ENCODE measurements at regions not wholly inside any gene's neighbourhood (a gene's known extent, or its start where the extent isn't known, plus 50 kb on each side); places are given as distances from the start of the nearest gene placed in this dataset.

DNA sequence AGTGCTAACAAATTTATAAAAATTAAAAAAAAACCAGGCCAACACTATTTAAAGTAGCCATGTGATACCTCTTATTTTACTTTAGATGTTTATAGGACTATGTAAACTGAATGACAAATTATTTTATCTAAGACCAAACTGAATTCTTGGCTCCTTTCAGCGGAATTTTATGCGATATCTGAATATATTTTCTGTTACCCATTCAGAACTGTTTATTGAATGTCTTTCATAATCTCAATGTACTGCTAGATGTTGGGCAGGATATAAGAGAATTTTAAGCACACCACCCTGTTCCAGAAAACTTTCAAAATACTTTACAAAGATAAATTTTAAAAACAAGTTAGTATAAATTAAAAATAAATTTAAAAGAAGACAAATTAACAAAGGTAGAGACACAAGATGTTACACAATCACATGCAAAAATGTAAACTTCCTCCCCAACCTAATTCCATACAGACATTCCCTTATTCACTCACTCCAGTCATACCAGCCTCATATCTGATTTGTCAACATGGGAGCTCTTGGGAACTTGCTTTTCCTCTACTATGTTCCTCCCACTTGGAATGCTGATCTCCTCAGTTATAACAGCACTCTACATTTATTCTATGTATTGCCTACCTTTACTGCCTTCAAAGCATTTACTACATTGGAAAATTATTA, 154.6 kb upstream of the MBNL1 start:
- Histone ChIP-seq H3K36me3 (ENCODE audit: low read depth) (no peaks in the 10 kb centered on the region), H3K9me3 (ENCODE audit: low read depth) (no peaks in the 10 kb centered on the region), H3K79me2 (ENCODE audit: insufficient read depth) (no peaks in the 10 kb centered on the region), H3K4me3 (no peak overlapping the region), H3K9ac (no peak overlapping the region), H3K4me1 (ENCODE audit: insufficient read depth) (peaks cover 8% of the 10 kb centered on the region; the same call in 1 of the 2 replicates), H3K4me2 (ENCODE audit: unreplicated experiment) (peak overlapping the region; percentile 24), H3K27me3 (replicated peaks; ENCODE audit: insufficient read depth) (no peaks in the 10 kb centered on the region), H2AFZ (no peak overlapping the region), H3K27ac (no peak overlapping the region), H3K9me2 (ENCODE audit: insufficient read depth) (no peaks in the 10 kb centered on the region), H4K20me1 (ENCODE audit: insufficient read depth) (no peaks in the 10 kb centered on the region), H3F3A (ENCODE audit: insufficient read depth) (no peaks in the 10 kb centered on the region)
- 98 to 99% methylated on average over 2 of the region's 2 CpGs for WGBS, 2 experiments (ENCODE audit: low coverage in 1 of 2, low lambda C conversion rate in 2 of 2, missing lambda C conversion rate in 2 of 2)
- TF ChIP-seq EZH2phosphoT487 (IDR thresholded peaks at IDR 0.05; ENCODE audit: insufficient read depth, low read depth) (no peak), EZH2 (IDR thresholded peaks at IDR 0.05; ENCODE audit: insufficient read depth, poor library complexity, severe bottlenecking) (no peak)
- in situ Hi-C loops (cut with MboI): no loop called here
- no peak for DNase-seq

- H4K20me1 ChIP-seq (ENCODE audit: insufficient read depth): no peaks in the 10 kb centered on the region
- H3K79me2 ChIP-seq (ENCODE audit: insufficient read depth): no peaks in the 10 kb centered on the region
- H3K36me3 ChIP-seq (ENCODE audit: low read depth): no peaks in the 10 kb centered on the region
- peak overlapping the region; percentile 75 for H3K4me2 ChIP-seq (ENCODE audit: unreplicated experiment)
- no peaks in the 10 kb centered on the region for H3K27me3 ChIP-seq (replicated peaks; ENCODE audit: insufficient read depth)
- peak overlapping the region; percentile 65 for H3K27ac ChIP-seq
- 0 out of 2 replicates have a peak overlapping the region, but pooled peaks have one; percentile 0 for H3K4me3 ChIP-seq
- no peak overlapping the region for H2AFZ ChIP-seq
- no peaks in the 10 kb centered on the region for H3K9me2 ChIP-seq (ENCODE audit: insufficient read depth)
- H3F3A ChIP-seq (ENCODE audit: insufficient read depth): peaks cover 30% of the 10 kb centered on the region
- in situ Hi-C loops (cut with MboI): no loop called here
- H3K9me3 ChIP-seq (ENCODE audit: low read depth): no peaks in the 10 kb centered on the region
- 0 out of 2 replicates have a peak overlapping the region, but pooled peaks have one; percentile 11 for H3K9ac ChIP-seq
- peaks cover 31% of the 10 kb centered on the region for H3K4me1 ChIP-seq (ENCODE audit: insufficient read depth)
- 48 to 50% methylated on average over 2 of the region's 2 CpGs for whole genome bisulfite sequencing, 2 experiments (ENCODE audit: low coverage in 1 of 2, low lambda C conversion rate in 2 of 2, missing lambda C conversion rate in 2 of 2)
- no peak for DNase-seq
- no peak for TF ChIP-seq EZH2phosphoT487 (IDR thresholded peaks at IDR 0.05; ENCODE audit: insufficient read depth, low read depth)
These were observed 148.0 kb upstream of the MBNL1 start for GRCh38 chr3:152120601-152121269.

DNA sequence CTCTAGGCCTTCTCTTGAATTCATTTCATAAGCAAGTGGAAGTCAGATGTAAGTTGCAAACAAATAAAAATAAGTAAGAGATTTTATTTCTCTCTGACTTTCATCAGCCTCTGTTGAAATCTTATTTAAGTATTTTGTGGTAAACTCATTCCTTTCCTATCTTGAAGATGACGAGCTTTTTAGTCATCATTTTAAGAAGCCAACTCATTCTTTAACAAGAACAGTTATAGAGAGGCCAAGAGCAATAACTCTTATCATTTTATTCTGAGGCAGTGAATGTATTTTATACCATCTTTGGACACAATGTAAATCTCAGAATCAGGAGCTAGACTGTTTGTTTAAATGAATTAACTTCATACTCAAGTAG, 147.5 kb upstream of the MBNL1 start:
- Histone ChIP-seq H3K79me2 (ENCODE audit: insufficient read depth) (no peaks in the 10 kb centered on the region), H3K4me1 (ENCODE audit: insufficient read depth) (peaks cover 35% of the 10 kb centered on the region), H3F3A (ENCODE audit: insufficient read depth) (peaks cover 30% of the 10 kb centered on the region), H3K9ac (no peak overlapping the region), H3K4me3 (peak overlapping the region; percentile 31; the same call in 1 of the 2 replicates), H3K27ac (peak overlapping the region; percentile 65), H4K20me1 (ENCODE audit: insufficient read depth) (no peaks in the 10 kb centered on the region), H3K36me3 (ENCODE audit: low read depth) (no peaks in the 10 kb centered on the region), H3K27me3 (replicated peaks; ENCODE audit: insufficient read depth) (no peaks in the 10 kb centered on the region), H3K9me3 (ENCODE audit: low read depth) (no peaks in the 10 kb centered on the region), H2AFZ (no peak overlapping the region), H3K9me2 (ENCODE audit: insufficient read depth) (no peaks in the 10 kb centered on the region), H3K4me2 (ENCODE audit: unreplicated experiment) (peak overlapping the region; percentile 75)
- in situ Hi-C loops (cut with MboI): no loop called here
- WGBS, 2 experiments (ENCODE audit: low coverage in 1 of 2, low lambda C conversion rate in 2 of 2, missing lambda C conversion rate in 2 of 2): 0% methylated on average over 1 of the region's 1 CpG
- DNase-seq: peak; percentile 92
- TF ChIP-seq EZH2 (IDR thresholded peaks at IDR 0.05; ENCODE audit: insufficient read depth, poor library complexity, severe bottlenecking): no peak
- peak; percentile 85; the same call in 1 of the 2 replicates for TF ChIP-seq EZH2phosphoT487 (IDR thresholded peaks at IDR 0.05; ENCODE audit: insufficient read depth, low read depth)

- no peak for DNase-seq
- H3K4me1 ChIP-seq (ENCODE audit: insufficient read depth): peaks cover 40% of the 10 kb centered on the region
- WGBS, 2 experiments (ENCODE audit: low coverage in 1 of 2, low lambda C conversion rate in 2 of 2, missing lambda C conversion rate in 2 of 2): 90 to 93% methylated on average over 5 of the region's 5 CpGs
- no peaks in the 10 kb centered on the region for H3K9me3 ChIP-seq (ENCODE audit: low read depth)
- no peak overlapping the region for H3K27ac ChIP-seq
- H3K4me3 ChIP-seq: no peak overlapping the region
- in situ Hi-C loops (cut with MboI): no loop called here
- no peak overlapping the region for H2AFZ ChIP-seq
- TF ChIP-seq EZH2 (IDR thresholded peaks at IDR 0.05; ENCODE audit: insufficient read depth, poor library complexity, severe bottlenecking) (no peak), EZH2phosphoT487 (IDR thresholded peaks at IDR 0.05; ENCODE audit: insufficient read depth, low read depth) (no peak)
- no peaks in the 10 kb centered on the region for H3K27me3 ChIP-seq (replicated peaks; ENCODE audit: insufficient read depth)
- H3K9ac ChIP-seq: no peak overlapping the region
- peaks cover 30% of the 10 kb centered on the region for H3F3A ChIP-seq (ENCODE audit: insufficient read depth)
- H3K79me2 ChIP-seq (ENCODE audit: insufficient read depth): no peaks in the 10 kb centered on the region
- H3K9me2 ChIP-seq (ENCODE audit: insufficient read depth): no peaks in the 10 kb centered on the region
- H3K36me3 ChIP-seq (ENCODE audit: low read depth): no peaks in the 10 kb centered on the region
- H3K4me2 ChIP-seq (ENCODE audit: unreplicated experiment): no peak overlapping the region
- no peaks in the 10 kb centered on the region for H4K20me1 ChIP-seq (ENCODE audit: insufficient read depth)
These were observed 145.9 kb upstream of the MBNL1 start for GRCh38 chr3:152122851-152123250.

All from GM23248 (cell line).